CD4-positive, alpha-beta T cell treated with Interleukin-15 for 1 hour (primary cell): ENCODE measurements at regions not wholly inside any gene's neighbourhood (a gene's known extent, or its start where the extent isn't known, plus 50 kb on each side); places are given as distances from the start of the nearest gene placed in this dataset.

Experiments used
- DNase-seq: peaks from one replicate; pipeline ENCODE4 v3.0.0-alpha.2; 2020

GRCh38 chr7:81648716-81649115, 121.1 kb downstream of the HGF start:
- no peak for DNase-seq

- DNase-seq: no peak
These were observed 124.4 kb downstream of the HGF start for GRCh38 chr7:81645435-81645834.

GRCh38 chr7:81641873-81642272, 128.0 kb downstream of the HGF start:
- DNase-seq: no peak

- no peak for DNase-seq
These were observed 131.6 kb downstream of the HGF start for GRCh38 chr7:81638198-81638597.

GRCh38 chr7:81637534-81637933, 132.3 kb downstream of the HGF start:
- DNase-seq: no peak

GRCh38 chr7:81632418-81632817, 137.4 kb downstream of the HGF start:
- DNase-seq: no peak

GRCh38 chr7:81630600-81630999, 139.2 kb downstream of the HGF start:
- DNase-seq: no peak

GRCh38 chr7:81629702-81630101, 140.1 kb downstream of the HGF start:
- DNase-seq: no peak

GRCh38 chr7:81628951-81629350, 140.9 kb downstream of the HGF start:
- DNase-seq: no peak

GRCh38 chr7:81627536-81628287, 142.1 kb downstream of the HGF start:
- DNase-seq: no peak

GRCh38 chr7:81626008-81626407, 143.8 kb downstream of the HGF start:
- DNase-seq: no peak

GRCh38 chr7:81624650-81625631, 144.9 kb downstream of the HGF start:
- DNase-seq: no peak

GRCh38 chr7:81624021-81624592, 145.7 kb downstream of the HGF start:
- no peak for DNase-seq

GRCh38 chr7:81623251-81623855, 146.5 kb downstream of the HGF start:
- DNase-seq: no peak

GRCh38 chr7:81621893-81622292, 148.0 kb downstream of the HGF start:
- DNase-seq: no peak

GRCh38 chr7:81618396-81619014, 151.3 kb downstream of the HGF start:
- no peak for DNase-seq

- DNase-seq: no peak
These were observed 152.9 kb downstream of the HGF start for GRCh38 chr7:81616951-81617350.

- DNase-seq: no peak
These were observed 158.0 kb downstream of the HGF start for GRCh38 chr7:81611805-81612204.

GRCh38 chr7:81611040-81611439, 158.8 kb downstream of the HGF start:
- no peak for DNase-seq

GRCh38 chr7:81608748-81609382, 161.0 kb downstream of the HGF start:
- DNase-seq: no peak

- DNase-seq: no peak
These were observed 161.9 kb downstream of the HGF start for GRCh38 chr7:81607987-81608386.
